GM18873 (cell line): ENCODE measurements at regions not wholly inside any gene's neighbourhood (a gene's known extent, or its start where the extent isn't known, plus 50 kb on each side); places are given as distances from the start of the nearest gene placed in this dataset.
A peak's percentile ranks its signal among the peaks of the same experiment; 100 is the strongest.

Experiments used
- ATAC-seq: cut with Tn5 transposase; IDR thresholded peaks from one replicate; pipeline ENCODE4 v1.9.1; 2021; ENCODE audit warnings: mild to moderate bottlenecking, moderate library complexity, moderate number of reproducible peaks; ENCODE audit not compliant: unreplicated experiment, low FRiP score

GRCh38 chr9:82148901-82149461, 160.4 kb downstream of the SPATA31D1 start:
- ATAC-seq: no peak

GRCh38 chr9:82149501-82149946, 161.0 kb downstream of the SPATA31D1 start:
- ATAC-seq: no peak

GRCh38 chr9:82152181-82152580, 163.6 kb downstream of the SPATA31D1 start:
- no peak for ATAC-seq

GRCh38 chr9:82153032-82153431, 164.5 kb downstream of the SPATA31D1 start:
- no peak for ATAC-seq

- ATAC-seq: no peak
Measured at GRCh38 chr9:82154573-82154972, 166.0 kb downstream of the SPATA31D1 start.

GRCh38 chr9:82161876-82162275, 173.3 kb downstream of the SPATA31D1 start:
- no peak for ATAC-seq

- no peak for ATAC-seq
Measured at GRCh38 chr9:82164159-82164558, 175.6 kb downstream of the SPATA31D1 start.

GRCh38 chr9:82167296-82167695, 178.7 kb downstream of the SPATA31D1 start:
- ATAC-seq: no peak

GRCh38 chr9:82168585-82168984, 180.0 kb downstream of the SPATA31D1 start:
- no peak for ATAC-seq

- no peak for ATAC-seq
Measured at GRCh38 chr9:82170866-82171265, 182.3 kb downstream of the SPATA31D1 start.

GRCh38 chr9:82171271-82171670, 182.7 kb downstream of the SPATA31D1 start:
- no peak for ATAC-seq

GRCh38 chr9:82180711-82181110, 192.1 kb downstream of the SPATA31D1 start:
- no peak for ATAC-seq

GRCh38 chr9:82183181-82183860, 194.7 kb downstream of the SPATA31D1 start:
- no peak for ATAC-seq

- peak; percentile 68 for ATAC-seq
Measured at GRCh38 chr9:82184524-82184923, 196.0 kb downstream of the SPATA31D1 start.

- ATAC-seq: no peak
Measured at GRCh38 chr9:82188817-82189216, 200.2 kb downstream of the SPATA31D1 start.

- ATAC-seq: no peak
Measured at GRCh38 chr9:82191082-82191770, 202.7 kb downstream of the SPATA31D1 start.

GRCh38 chr9:82192211-82192610, 203.6 kb downstream of the SPATA31D1 start:
- ATAC-seq: no peak

- ATAC-seq: no peak
Measured at GRCh38 chr9:82196622-82197441, 208.3 kb downstream of the SPATA31D1 start.

GRCh38 chr9:82201196-82201595, 212.6 kb downstream of the SPATA31D1 start:
- no peak for ATAC-seq

- no peak for ATAC-seq
Measured at GRCh38 chr9:82202808-82203207, 214.2 kb downstream of the SPATA31D1 start.

- ATAC-seq: no peak
Measured at GRCh38 chr9:82206490-82206889, 217.9 kb downstream of the SPATA31D1 start.
